ENCODE measurements at regions not wholly inside any gene's neighbourhood (a gene's known extent, or its start where the extent isn't known, plus 50 kb on each side); places are given as distances from the start of the nearest gene placed in this dataset.
A peak's percentile ranks its signal among the peaks of the same experiment; 100 is the strongest.
"Not testable (repeated sequence)": the region's sequence is repeated elsewhere in the genome, so short reads cannot be mapped to it uniquely, and the experiment has no call there.

- DNase-seq (ENCODE audit: low read depth), result no peak
These were observed 82.8 kb upstream of the TMEM18 start for GRCh38 chr2:760001-760400.

DNA sequence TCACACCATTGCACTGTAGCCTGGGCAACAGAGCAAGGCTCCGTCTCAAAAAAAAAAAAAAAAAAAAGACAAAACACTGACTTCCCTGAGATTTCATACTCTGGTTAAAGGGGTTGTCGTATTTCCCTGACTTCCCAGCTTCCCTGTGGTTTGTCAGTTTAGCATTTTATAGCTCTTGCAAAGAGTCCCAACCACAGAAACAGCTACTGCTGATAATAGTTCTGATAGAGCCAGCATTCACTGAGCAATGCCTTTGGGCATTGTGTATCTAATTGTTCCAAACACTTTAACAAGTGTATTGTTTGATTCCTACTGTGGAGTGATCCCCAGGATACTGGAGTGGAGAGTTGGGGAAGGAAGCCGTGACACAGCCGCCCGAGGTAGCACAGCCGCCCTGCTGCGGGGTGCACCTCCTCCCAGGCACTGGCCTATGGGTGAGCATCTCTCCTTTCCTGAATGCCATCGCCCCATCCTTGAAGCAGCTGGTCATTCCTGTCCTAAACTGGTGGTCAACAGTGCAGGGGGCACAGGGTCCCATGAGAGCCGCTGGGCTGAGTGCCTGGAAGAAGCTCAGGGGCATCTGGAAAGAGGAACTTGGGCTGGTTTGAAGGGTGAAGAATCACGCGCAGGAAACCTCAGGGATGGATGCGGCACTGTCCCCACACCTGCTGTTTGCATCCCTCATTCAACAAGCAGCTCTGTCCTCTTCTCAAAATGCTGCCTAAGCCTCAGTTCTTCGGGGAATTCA lies 81.0 kb upstream of the TMEM18 start:
- no peak for DNase-seq (ENCODE audit: low read depth)

DNA sequence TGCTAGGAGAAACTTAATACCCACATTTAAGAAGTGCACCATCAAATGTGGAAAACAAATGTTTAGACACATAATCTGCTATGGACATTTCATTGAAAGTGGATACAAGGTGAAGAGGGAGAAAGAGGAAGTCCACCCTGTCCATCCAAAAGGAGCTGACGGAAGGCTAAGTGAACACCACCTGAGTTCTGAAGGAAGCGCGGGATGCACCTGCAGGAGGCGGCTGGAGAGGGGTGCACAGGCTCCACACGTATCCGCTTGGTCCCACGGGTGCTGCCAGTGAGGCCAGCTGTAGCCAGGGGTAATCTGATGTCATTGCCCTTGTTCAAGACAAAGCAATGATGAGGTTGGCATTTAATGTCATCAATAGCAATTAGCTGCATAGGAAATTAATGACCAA lies 75.9 kb upstream of the TMEM18 start:
- no peak for DNase-seq (ENCODE audit: low read depth)

GRCh38 chr2:751474-751873 lies 74.3 kb upstream of the TMEM18 start:
- DNase-seq (ENCODE audit: low read depth), result no peak

- no peak for DNase-seq (ENCODE audit: low read depth)
These were observed 73.4 kb upstream of the TMEM18 start for GRCh38 chr2:750628-751027.

DNA sequence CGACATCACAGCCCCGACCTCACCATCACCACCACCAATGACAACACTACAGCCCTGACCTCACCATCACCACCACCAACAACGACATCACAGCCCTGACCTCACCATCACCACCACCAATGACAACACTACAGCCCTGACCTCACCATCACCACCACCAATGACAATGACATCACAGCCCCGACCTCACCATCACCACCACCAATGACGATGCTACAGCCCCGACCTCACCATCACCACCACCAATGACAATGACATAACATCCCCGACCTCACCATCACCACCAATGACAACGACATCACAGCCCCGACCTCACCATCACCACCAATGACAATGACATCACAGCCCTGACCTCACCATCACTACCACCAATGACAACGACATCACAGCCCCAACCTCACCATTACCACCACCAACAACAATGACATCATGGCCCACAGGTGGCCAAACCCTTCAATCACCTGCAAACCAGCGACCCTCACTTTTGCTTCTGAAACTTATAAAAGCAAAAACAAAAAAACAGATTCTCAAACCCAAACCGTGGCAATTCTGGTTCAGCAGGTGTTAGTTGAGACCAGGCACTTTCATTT lies 70.7 kb upstream of the TMEM18 start:
- no peak for DNase-seq (ENCODE audit: low read depth)

GRCh38 chr2:746697-747096 lies 69.5 kb upstream of the TMEM18 start:
- no peak for DNase-seq (ENCODE audit: low read depth)

DNA sequence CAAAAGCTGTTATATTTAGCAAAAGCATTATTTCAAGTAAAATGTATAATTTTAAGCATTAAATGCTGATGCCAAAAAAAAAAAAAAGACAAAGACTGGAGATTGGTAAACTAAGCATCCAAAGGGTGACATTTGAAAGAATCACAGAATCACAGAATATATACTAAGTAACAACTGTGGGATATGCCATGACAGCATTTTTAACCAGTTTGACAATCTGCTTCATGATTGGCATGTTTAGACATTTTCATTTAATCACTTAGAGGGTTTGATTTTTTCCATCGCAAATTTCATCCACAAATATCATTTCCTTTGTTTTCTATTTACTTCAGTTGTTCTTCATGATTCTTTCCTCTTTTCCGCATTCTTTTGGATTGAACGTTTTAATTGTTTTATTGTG lies 66.9 kb upstream of the TMEM18 start:
- no peak for DNase-seq (ENCODE audit: low read depth)

- DNase-seq (ENCODE audit: low read depth), result no peak
These were observed 65.0 kb upstream of the TMEM18 start for GRCh38 chr2:742221-742620.

DNA sequence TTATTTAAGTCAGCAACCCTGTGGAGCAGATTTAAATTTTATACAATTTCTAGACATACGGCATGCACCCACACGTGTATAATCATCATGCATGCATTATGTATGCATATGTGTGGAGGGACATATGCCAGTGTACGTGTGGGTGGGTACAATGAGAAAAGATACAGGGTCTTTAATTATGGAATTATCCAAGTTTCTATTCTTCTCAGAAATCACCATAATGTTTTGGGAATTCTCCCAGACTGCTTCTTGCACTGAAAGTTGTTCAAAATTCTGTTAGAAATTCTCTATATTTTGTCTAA lies 63.9 kb upstream of the TMEM18 start:
- DNase-seq (ENCODE audit: low read depth), result no peak

GRCh38 chr2:740322-741194 lies 63.4 kb upstream of the TMEM18 start:
- peak; percentile 61 for DNase-seq (ENCODE audit: low read depth)

DNA sequence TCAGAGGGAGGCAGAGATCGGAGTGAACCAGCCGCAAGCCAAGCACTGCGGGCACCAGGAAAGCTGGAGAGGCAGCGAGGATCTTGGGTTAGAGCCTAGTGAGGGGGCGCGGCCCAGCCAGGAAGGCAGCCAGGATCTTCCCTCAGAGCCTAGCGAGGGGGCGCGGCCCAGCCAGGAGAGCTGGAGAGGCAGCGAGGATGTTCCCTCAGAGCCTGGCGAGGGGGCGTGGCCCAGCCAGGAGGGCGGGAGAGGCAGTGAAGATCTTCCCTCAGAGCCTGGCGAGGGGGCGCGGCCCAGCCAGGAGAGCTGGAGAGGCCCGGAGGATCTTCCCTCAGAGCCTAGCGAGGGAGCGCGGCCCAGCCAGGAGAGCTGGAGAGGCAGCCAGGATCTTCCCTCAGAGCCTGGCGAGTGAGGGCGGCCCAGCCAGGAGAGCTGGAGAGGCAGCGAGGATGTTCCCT lies 62.7 kb upstream of the TMEM18 start:
- not testable (repeated sequence) for DNase-seq (ENCODE audit: low read depth)

GRCh38 chr2:736939-737338 lies 59.7 kb upstream of the TMEM18 start:
- no peak for DNase-seq (ENCODE audit: low read depth)

GRCh38 chr2:735670-736218 lies 58.5 kb upstream of the TMEM18 start:
- DNase-seq (ENCODE audit: low read depth), result no peak

DNA sequence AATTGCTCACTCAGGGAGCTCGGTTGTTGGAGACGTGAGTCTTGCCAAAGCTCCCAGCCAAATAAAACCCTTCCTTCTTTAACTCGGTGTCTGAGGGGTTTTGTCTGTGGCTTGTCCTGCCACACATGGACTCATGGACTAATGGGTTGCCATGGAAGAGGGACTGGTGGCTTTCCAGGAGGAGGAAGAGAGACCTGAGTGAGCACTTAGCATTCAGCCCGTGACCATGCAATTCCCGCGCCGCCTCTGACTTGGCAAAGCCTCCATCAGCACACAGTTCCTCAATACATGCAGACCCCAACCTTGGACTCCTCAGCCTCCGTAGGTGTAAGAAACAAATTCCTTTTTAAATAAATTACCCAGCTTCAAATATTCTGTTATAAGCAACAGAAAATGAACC lies 57.3 kb upstream of the TMEM18 start:
- DNase-seq (ENCODE audit: low read depth), result no peak

GRCh38 chr2:733495-733894 lies 56.3 kb upstream of the TMEM18 start:
- DNase-seq (ENCODE audit: low read depth), result no peak

DNA sequence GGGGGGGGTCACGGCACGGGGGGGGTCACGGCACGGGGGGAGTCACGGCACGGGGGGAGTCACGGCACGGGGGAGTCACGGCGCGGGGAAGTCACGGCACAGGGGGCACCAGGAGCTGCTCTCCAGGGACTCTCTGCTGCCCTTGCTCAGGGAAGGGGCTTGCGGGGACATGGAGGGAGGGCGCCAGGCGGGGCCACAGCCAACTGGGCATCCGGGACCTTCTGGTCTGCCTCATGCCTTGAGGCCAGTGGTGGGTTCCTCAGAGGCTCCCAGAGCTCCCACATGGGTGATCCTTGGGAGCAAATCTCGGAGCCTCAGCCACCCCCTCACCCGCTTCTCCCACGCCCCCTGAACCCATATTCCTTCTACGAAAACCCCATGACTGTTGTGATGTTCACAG lies 55.8 kb upstream of the TMEM18 start:
- no peak for DNase-seq (ENCODE audit: low read depth)

- no peak for DNase-seq (ENCODE audit: low read depth)
These were observed 54.5 kb upstream of the TMEM18 start for GRCh38 chr2:731711-732110.

GRCh38 chr2:729376-729861 lies 52.2 kb upstream of the TMEM18 start:
- DNase-seq (ENCODE audit: low read depth), result no peak

GRCh38 chr2:728165-728564 lies 51.0 kb upstream of the TMEM18 start:
- DNase-seq (ENCODE audit: low read depth), result no peak

GRCh38 chr2:727071-727470 lies 49.9 kb upstream of the TMEM18 start:
- no peak for DNase-seq (ENCODE audit: low read depth)
